ENCODE measurements at regions not wholly inside any gene's neighbourhood (a gene's known extent, or its start where the extent isn't known, plus 50 kb on each side); places are given as distances from the start of the nearest gene placed in this dataset.

DNA sequence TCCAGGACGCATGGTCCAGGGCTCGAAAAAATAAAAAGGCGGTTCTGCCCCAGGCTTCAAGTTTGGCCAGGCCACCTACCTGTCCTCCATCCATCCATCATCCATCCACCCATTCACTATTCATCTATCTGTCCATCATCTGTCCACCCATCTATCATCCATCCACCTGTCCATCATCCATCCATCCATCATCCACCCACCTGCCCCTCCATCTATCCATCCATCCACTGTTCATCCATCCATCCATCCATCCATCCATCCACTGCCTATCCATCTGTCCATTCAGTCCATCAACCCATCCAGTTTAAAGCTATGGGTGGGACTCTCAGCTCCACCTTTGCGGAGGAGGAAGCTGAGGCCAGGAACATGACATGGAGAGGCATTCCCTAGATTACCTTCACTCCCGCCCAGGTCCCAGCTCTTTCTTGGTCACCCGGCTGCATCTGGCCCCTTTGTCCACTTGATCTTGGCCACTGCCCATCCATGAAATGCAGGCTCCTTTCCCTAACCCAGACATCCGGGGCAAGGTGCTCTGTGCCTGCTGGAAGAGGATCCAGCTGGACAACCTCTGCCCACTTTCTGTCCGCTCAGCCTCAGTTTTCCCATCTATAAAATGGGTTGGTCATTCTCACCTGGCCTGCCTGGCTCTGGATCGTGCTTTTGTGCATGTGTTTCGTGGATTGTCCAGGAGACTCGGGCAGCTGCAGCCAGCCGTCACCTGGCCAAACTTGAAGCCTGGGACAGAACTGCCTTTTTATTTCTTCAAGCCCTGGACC lies 236.0 kb upstream of the CIBAR2 start:
- no peak for DNase-seq

DNA sequence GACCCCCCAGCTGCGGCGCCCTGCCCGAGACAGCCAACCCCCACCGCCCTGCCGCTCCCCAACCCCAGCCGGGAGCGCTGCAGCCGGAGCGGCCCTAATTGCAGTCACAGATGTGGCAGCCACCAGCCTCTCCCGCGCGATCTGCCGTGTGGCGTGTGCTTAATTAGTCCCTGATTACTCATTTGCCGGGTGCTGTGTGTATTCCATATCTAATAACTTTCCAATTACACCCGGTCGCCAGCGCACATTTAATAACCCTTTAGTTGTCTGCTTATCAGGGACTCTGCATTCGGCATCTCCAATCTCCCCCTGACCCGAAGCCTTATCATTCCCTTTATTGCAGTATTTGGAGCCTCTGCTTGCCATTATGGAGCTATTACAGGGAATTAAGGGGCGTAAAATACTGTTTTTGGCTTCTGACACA lies 236.7 kb upstream of the CIBAR2 start:
- no peak for DNase-seq

DNA sequence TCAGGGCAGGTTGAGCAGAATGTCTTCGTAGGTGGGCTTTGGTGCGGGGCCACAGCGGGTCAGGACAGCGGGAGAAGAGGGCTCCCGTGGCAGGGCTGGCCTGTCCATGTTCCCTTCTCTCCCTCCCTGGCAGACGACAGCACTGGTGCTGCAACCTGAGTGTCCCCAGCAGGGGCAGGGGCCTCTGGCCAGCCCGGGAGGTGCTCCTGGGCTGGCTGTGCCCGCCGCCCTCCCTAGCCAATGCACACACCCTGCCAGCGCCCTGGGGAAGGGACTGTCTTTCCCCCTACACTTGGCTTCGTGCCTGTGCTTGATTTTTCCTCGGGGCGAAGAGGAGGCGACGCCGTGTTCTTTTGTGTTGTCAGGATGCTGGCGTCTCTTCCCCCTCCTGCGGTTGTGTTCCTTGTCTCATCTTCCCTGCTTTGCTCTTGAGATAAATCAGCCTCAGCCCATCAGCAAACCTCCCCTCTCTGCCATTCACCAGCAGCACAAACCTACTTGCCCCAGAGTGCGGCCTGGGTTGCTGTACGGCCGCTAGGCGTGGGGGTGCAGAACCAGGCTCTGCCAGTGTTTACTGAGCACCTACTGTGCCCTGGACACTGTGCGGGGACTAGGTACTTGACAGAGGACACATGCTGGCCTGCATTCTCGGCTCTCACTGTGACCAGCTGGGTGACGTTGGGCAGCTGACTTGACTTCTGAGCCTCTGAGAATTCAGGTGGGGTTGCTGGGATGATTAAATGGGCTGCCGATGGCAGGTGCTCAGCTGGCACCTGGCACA lies 237.3 kb upstream of the CIBAR2 start:
- no peak for DNase-seq

DNA sequence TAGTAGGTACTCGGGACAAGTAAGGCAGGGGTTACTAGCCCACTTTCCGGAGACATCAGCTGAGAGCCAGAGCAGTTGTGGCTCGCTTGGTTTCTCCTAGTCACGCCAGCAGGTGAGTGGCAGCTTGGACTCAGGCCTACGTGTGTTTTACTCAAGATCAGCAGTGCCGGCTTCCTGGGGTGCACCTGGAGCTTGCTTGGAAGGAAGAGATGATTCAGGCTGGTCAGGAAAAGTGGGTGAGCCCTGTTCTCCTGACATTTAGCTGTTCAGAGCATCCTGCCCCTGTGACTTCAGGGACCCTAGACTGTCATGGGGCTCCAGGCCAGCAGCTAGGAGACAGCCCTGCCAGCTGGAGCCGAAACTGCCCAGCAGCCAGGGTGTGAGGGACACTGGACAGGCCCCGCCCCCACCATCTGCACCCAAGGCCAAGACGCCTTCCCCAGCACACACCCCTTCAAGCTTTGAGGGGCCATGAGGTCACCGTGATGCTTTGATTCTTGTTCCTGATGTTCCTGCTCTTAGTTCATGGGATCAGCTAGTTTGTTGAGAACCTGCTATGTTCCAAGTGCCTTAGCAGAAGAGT lies 238.0 kb upstream of the CIBAR2 start:
- no peak for DNase-seq

DNA sequence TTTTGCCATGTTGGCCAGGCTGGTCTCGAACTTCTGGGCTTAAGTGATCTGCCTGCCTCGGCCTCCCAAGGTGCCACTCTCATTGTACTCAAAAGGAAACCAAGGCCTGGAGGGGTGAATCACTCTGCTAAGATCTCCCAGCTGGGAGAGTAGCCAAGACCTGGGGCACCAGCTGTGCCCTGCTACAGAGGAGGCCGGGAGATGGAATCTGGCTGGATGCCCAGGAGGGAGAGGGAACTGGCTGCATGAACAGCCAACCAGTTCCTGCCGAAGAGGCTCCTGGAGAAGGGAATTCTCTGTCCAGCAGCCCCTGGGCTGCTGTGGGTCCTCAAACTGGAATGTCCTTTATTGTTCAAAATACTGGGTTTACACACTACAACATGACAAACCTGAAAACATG lies 238.7 kb upstream of the CIBAR2 start:
- DNase-seq = peak; percentile 79

DNA sequence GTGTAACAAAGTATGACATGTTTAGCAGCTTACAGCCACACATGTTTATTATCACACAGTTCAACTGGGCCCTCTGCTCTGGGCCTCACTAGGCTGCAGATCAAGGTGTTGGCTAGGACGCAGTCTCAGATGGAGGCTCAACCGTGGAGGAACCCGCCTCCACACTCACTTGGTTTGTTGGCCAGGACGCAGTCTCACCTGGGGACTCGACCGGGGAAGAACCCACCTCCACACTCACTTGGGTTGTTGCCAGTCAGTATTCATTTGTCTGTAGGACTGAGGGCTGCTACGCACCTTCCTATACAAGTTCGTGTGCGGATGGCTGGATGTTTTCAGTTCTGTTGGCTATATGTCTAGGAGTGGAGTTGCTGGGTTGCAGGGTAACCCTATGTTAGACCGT lies 240.7 kb upstream of the CIBAR2 start:
- no peak for DNase-seq

DNA sequence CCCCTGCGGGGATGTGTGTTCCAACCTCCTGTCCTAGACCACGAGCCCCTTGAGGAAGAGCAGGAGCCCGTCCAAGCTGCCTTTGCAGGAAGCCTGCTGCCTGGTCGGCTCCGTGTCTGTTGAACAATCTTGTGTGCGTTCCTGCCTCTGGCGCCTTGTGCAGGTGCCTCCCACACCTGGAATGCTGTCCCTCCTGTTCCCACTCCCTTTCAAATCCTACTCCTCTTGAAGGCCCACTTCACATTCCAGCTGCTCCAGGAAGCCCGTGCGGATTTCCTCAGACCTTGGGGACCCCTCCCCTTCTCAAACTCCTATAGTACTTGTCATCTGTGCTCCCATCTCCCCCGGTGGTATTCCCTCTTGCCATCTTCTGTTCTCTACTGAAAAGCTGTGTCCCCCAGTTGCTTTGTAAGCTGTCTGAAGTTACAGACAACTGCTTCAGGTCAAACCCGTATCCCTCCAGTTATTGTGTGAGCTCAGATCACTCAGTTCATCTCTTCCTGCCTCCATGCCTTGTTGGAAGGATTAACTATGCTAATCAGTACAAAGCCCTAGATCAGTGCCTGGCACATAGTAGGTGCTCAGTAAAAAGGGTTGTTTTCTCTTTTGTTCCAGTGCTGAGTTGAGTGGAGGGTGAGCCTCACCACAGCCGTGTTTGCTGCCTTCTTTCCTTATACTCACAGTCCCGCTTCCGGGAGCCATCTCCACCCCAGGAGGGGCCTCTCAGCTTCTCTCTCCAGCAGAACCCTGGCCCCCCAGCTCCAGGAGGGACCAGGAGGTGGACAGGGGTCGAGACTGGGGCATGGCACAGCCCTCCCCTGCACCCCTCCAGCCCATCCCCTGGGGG lies 241.8 kb upstream of the CIBAR2 start:
- DNase-seq = no peak

DNA sequence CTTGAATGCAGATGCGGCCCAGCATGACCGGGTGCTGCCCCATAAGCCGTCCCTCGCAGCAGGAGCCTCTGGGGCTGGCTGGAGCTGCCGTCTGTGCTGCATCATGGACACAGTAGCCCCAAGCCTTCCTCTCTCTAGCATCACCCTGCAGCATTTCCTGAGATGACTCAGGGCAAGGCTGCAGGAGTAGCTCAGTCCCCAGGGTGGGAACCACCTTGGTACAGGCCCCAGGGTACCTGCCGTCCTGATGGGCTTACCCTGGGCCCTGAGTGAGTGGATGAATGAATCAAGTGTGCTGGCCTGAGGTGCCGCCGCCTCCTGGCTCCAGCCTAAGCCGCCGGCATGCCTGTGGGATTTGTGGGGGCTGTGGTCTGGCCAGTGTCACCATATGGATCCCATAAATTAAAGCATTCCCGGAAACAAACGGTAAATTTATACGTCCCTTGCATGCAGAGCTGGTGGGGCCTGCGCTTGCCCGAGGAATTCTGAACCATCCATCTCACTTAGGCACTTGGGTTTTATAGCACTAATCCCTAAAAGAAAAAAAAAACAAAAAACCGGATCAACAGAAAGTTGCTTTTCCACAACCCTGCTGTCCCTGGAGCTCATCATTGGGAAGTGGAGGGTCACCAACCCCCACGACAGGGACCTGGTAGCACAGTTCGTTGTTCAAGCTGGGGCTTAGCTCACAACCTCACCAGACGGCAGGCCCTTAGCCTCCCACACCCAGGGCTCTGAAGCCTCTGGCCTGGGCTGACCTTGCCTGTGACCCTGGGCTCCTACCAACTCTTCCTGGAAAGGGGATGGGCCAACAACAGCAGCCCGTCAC lies 242.6 kb upstream of the CIBAR2 start:
- peak; percentile 87 for DNase-seq

DNA sequence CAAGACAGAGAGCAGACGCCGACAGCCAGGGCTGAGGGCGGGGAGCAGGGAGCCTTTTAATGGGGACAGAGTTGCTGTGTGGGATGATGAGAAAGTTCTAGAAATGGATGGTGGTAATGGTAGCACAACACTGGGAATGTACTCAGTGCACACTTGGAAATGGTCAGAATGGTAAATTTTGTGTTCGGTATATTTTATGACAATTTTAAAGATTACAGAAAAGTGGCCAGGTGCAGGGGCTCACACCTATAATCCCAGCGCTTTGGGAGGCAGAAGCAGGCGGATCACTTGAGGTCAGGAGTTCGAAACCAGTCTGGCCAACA lies 243.2 kb upstream of the CIBAR2 start:
- DNase-seq = no peak

DNA sequence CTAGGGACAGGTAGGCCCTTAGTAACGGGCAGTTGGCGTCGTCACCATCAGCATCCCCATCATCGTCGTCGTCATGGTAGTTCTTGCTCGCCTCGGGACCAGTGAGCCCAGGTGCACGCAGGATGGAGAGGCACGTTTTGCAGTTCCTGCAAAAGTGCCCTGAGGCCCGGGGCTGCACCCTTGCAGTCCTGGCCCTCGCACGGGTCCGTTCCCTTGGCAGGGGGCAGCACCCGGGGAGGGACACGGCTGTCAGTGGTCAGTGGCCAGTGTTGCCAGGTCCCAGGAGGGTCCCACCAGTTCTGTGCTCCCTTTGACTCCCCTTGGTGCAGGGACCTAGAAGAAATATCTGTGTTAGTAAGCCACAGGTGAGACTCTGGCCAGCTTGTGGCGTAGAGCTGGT lies 243.9 kb upstream of the CIBAR2 start:
- no peak for DNase-seq

DNA sequence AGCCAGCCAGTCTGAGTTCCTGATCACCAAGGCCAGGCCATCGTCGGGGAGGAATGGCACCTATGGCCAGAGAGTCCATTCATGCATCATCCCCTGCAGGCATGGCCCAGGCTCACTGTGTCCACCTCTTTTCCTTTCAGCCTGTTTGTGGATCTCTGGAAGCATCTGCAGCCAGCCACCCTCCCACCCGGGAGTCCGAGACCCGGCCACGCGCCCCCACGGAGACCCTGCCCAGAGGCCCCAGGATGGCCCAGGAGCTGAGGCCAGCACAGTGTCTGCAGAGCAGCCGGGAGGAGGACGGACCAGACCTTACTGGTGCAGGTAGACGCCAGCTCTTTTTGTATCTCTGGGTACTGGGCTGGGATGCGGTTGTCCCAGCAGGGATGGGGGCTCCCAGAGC lies 245.1 kb upstream of the CIBAR2 start:
- DNase-seq = no peak

DNA sequence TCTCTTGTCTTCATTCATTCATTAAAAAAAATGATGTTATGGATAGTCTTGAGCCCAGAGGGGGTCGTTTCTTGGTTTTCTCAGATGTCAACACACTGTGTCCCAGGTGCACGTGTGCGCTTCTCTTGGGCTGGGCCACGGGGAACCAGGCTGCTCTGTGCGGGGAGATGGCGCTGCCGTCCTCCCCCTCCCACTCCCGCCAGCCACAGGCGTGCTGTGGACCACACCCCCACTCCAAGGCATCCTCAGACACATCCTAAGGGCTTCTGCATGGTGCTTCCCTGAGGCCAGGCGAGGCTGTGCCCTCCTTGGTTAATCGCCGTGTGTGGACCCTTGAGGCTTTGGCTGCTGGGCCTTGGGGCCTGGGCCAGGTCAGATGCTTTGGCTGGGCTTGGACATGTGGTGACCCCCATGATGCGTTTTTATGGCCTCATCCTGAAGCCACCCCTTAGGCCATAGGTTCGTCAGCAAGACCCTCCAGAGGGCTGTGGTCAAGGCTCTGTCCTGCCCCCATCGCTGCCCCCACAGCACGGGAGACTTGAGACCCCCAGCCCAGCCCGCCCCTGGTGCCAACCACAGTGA lies 245.7 kb upstream of the CIBAR2 start:
- no peak for DNase-seq

DNA sequence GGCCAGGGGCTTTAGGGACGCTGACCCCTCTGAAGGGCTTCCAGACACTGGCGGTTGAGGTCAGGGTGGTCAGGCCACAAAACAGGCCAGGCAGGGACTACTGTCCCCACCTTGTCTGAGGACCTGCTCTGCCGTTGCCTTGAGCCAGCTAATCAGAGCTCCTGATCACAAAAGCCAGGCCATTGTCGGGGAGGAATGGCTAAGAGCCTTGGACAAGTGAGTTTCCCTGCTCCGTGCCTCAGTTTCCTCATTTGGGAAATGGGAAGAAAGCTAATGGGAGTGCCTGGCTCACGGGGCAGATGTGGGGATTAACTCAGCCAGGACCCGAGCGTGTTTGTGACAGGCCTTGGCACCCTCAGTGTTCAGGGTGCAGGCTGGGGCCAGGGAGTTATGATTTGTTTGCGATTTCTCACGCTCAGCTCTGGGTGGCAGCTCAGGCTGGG lies 246.5 kb upstream of the CIBAR2 start:
- DNase-seq = no peak

DNA sequence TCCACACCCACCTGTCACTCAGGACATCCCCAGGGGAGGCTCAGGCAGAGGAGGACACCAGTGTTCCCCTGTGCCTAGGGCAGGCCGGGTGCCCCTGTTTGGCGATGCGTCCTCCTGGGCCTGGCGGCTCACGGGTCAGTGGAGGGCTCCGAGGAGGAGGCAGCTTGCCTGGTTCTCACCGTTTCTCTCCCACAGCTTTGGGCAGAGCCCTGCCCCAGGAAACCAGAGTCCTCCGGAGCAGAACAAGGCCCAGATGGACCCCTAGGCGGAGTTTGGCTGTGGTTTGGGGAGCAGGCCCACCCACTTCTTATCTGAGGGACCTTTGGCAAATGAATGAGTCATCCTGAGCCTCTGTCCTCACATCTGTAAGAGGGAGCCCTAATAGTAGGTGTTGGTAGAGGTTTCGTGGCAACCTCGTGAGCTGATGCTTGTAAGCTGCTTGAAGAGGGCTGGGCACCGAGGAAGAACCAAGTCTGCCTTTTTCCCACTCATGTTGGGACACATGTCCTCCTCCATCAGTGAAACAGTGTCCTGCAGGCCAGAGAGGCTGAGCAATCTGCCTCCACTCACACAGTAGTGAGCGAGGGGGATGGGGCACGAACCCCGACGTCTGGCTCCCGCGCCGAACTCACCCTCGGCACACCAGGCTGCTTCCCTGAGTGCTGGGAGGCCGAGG lies 247.0 kb upstream of the CIBAR2 start:
- no peak for DNase-seq

DNA sequence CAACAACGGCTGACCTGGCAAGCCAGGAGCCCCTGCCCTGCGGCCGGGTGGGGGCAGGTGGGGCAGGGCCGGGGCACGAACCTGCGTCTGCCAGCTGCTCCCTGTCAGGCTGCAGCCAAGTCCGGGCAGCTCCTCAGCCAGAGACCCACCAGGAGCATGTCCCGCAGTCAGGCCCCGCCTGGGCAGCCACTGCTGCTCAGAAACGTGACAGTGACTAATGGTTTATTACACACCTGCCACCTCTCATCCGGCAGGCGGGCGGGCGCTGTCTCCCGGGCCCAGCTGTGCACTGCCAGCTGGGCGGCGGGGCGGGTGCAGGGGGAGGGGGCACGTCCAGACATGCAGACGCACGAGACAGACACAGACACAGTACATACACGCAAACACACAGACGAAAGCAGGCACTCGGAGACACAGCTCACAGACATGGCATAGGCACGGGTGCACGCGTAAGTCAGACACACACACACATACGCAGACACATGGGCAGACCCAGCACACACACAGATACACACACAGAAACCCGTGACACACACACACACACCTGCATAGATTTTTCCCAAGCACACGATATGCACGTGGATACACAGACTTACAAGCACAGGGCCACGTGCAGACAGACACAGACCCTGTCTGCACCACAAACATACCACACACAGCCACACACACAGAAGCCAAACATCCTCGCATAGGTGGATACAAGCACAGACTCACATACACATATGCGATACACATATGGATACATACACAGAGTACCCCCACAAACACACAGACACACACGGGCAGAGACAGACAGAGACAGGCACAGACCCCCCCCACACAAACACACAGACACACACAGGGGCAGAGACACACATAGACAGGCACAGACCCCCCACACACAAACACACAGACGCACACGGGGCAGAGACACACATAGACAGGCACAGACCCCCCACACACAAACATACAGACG lies 248.3 kb upstream of the CIBAR2 start:
- DNase-seq = no peak

DNA sequence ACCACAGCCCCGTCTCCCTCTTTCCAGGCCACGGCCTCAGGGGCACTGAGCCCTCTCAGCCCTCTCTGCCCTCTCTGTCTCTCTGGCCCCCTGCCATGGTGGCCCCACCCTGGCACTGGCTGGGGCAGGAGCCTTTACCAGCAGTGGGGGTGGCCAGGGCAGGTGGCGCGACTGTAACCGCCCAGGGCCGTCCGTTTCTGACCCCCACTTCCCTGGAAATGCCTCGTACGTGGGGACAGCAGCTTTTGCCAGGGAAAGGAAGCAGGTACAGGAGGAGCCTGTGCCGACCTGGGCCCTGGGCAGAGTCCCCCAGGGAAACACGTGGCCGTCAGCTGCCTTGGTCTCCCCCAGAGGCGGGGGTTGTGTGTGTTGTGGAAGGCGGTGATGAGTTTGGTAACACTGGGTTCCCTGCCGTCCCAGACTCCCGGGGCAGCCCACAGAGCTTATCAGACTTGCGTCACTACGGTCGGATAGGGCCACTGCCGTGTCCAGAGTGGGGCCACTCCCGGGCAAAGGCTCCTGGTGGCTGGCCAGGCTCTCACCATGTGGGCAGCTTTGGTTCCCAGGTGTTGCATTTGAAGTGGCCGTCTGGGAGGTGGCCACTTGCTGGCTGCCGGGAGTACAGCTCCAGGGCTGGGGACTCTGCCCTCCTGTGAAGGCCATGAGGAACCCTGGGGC lies 249.3 kb upstream of the CIBAR2 start:
- no peak for DNase-seq

DNA sequence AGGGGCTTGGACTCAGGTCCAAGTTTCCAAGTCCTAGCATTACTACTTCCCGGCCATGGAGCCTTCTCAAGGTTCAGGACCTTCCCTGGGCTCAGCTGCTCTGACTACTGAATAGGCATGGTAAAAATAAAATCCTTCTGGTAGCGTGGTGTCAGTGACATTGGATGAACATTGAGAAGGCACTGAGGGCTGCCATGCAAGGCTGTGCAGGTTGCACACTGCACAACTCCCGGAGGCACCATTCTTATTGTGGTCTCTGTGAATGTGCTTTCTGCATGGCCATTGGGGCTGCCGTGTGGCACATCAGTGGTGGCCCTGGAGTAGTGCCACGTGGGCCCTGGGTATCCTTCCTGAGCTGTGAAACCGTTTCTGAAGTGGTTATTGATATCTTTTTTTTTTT lies 250.2 kb upstream of the CIBAR2 start:
- DNase-seq = no peak

DNA sequence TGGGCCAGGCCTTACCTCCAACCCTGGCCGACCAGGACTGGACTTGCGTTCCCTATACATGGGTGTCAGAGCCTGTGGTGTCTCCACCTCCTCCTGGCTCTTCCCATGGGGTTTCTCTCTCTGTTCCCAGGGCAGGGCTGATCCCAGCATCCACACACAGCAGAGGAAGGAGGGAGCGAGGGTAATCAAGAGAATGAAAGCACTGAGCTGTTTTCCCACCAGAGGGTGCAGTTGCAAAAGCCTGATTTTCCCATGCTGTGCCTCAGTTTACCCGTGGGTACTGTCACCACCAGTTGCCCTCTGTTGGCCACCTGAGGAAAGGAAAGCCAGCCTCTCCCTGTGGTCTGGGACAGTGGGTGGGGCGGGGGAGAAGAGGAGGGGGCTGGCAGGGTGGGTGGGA lies 249.7 kb upstream of the GSE1 start:
- no peak for DNase-seq

DNA sequence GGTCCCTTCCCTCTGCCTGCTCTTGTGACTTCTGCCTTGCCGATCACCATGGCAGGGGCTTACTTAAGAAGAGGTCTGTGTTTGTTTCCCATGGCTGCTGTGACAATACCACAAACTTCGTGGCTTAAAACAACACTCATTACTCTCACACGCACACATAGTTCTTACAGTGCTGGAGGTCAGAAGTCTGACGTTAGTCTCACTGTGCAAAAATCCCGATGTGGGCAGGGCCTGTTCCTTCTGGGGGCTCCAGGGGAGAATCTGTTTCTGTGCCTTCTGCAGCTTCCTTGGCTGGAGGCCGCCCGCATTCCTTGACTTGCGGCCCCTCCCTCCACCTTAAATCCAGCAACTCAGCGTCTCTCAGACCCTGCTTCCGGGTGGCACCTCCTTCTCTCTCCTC lies 249.2 kb upstream of the GSE1 start:
- no peak for DNase-seq
